Stimulated activated CD4-positive, alpha-beta T cell treated with anti-CD3 and anti-CD28 coated beads, Interleukin-2, amount 100 ng/mL, for 48 hours (primary cell): ENCODE measurements at regions not wholly inside any gene's neighbourhood (a gene's known extent, or its start where the extent isn't known, plus 50 kb on each side); places are given as distances from the start of the nearest gene placed in this dataset.
"Not testable (repeated sequence)": the region's sequence is repeated elsewhere in the genome, so short reads cannot be mapped to it uniquely, and the experiment has no call there.

Experiments
- DNase-seq, 2 donors: peaks; one replicate each; pipeline ENCODE4 v3.0.0-alpha.2; 2020

- no peak for DNase-seq
Observed at GRCh38 chr4:188975271-188975670, 836.0 kb downstream of the TRIML1 start.

GRCh38 chr4:188976644-188977115 is 837.4 kb downstream of the TRIML1 start:
- no peak for DNase-seq

GRCh38 chr4:188977232-188977631 is 838.0 kb downstream of the TRIML1 start:
- not testable (repeated sequence) for DNase-seq

GRCh38 chr4:188984518-188984917 is 845.3 kb downstream of the TRIML1 start:
- no peak for DNase-seq

- no peak for DNase-seq
Observed at GRCh38 chr4:188986271-188986689, 847.0 kb downstream of the TRIML1 start.

GRCh38 chr4:188987011-188987410 is 847.8 kb downstream of the TRIML1 start:
- DNase-seq, result no peak

GRCh38 chr4:188988131-188988530 is 848.9 kb downstream of the TRIML1 start:
- DNase-seq, result no peak

- no peak for DNase-seq
Observed at GRCh38 chr4:188989371-188989770, 850.1 kb downstream of the TRIML1 start.

- no peak for DNase-seq
Observed at GRCh38 chr4:188992706-188993105, 853.5 kb downstream of the TRIML1 start.

- no peak for DNase-seq
Observed at GRCh38 chr4:188993871-188994270, 854.6 kb downstream of the TRIML1 start.

- DNase-seq, result no peak
Observed at GRCh38 chr4:189001283-189001970, 862.2 kb downstream of the TRIML1 start.

- DNase-seq, result no peak
Observed at GRCh38 chr4:189001971-189002450, 862.8 kb downstream of the TRIML1 start.

GRCh38 chr4:189002475-189002874 is 863.2 kb downstream of the TRIML1 start:
- no peak for DNase-seq

GRCh38 chr4:189010452-189011217 is 871.4 kb downstream of the TRIML1 start:
- DNase-seq, result not testable (repeated sequence)

- no peak for DNase-seq
Observed at GRCh38 chr4:189021831-189022230, 882.6 kb downstream of the TRIML1 start.

GRCh38 chr4:189022440-189023035 is 883.3 kb downstream of the TRIML1 start:
- no peak for DNase-seq

GRCh38 chr4:189029976-189030504 is 890.8 kb downstream of the TRIML1 start:
- no peak for DNase-seq

- no peak for DNase-seq
Observed at GRCh38 chr4:189032606-189033338, 893.5 kb downstream of the TRIML1 start.

GRCh38 chr4:189033801-189034347 is 894.6 kb downstream of the TRIML1 start:
- no peak for DNase-seq

- no peak for DNase-seq
Observed at GRCh38 chr4:189035091-189035490, 895.9 kb downstream of the TRIML1 start.

GRCh38 chr4:189035654-189036053 is 896.4 kb downstream of the TRIML1 start:
- no peak for DNase-seq

- DNase-seq, result no peak
Observed at GRCh38 chr4:189036906-189037305, 897.7 kb downstream of the TRIML1 start.
